Stomach smooth muscle (tissue), 2 donors: ENCODE measurements at regions not wholly inside any gene's neighbourhood (a gene's known extent, or its start where the extent isn't known, plus 50 kb on each side); places are given as distances from the start of the nearest gene placed in this dataset.
"Not testable (repeated sequence)": the region's sequence is repeated elsewhere in the genome, so short reads cannot be mapped to it uniquely, and the experiment has no call there.

Experiments
- H3K27ac ChIP-seq: one replicate; pipeline ENCODE4 v1.7.0; 2013; ENCODE audit warnings: mild to moderate bottlenecking, low read length, inconsistent platforms
- H3K27me3 ChIP-seq, 2 donors: one replicate each; pipeline ENCODE4 v1.7.0; 2013; ENCODE audit warnings: low read length in 2 of 2; ENCODE audit not compliant: insufficient read depth in 2 of 2, control insufficient read depth in 1 of 2
- H3K36me3 ChIP-seq, 2 donors: one replicate each; pipeline ENCODE4 v1.7.0; 2013; ENCODE audit warnings: low read length in 2 of 2; ENCODE audit not compliant: control insufficient read depth in 2 of 2, insufficient read depth in 2 of 2
- H3K4me1 ChIP-seq: one replicate; pipeline ENCODE4 v1.7.0; 2013; ENCODE audit warnings: low read length; ENCODE audit not compliant: control insufficient read depth, insufficient read depth
- H3K4me3 ChIP-seq, 2 donors: one replicate each; pipeline ENCODE4 v1.7.0; 2013; ENCODE audit warnings: low read length in 2 of 2
- H3K9ac ChIP-seq, 2 donors: one replicate each; pipeline ENCODE4 v1.7.0; 2013; ENCODE audit warnings: low read length in 2 of 2, mild to moderate bottlenecking in 1 of 2
- H3K9me3 ChIP-seq, 2 donors: one replicate each; pipeline ENCODE4 v1.7.0; 2013; ENCODE audit warnings: low read length in 2 of 2; ENCODE audit not compliant: control insufficient read depth in 2 of 2
- donor health status: healthy.
- donor health status: Pancreatic carcinoma.

- H3K4me3 ChIP-seq, H3K27me3 ChIP-seq, H3K4me1 ChIP-seq, H3K9ac ChIP-seq, H3K36me3 ChIP-seq, H3K9me3 ChIP-seq, H3K27ac ChIP-seq: not testable (repeated sequence)
These were observed 258.7 kb upstream of the NOTCH2NLA start for GRCh38 chr1:146487555-146487954.

GRCh38 chr1:146487155-146487554 is 258.3 kb upstream of the NOTCH2NLA start:
- H3K4me1 ChIP-seq, H3K27ac ChIP-seq, H3K9me3 ChIP-seq, H3K27me3 ChIP-seq, H3K36me3 ChIP-seq: not testable (repeated sequence)
- peak overlapping the region in 1 of 2 donors; percentile 45 for H3K9ac ChIP-seq
- peak overlapping the region in 1 of 2 donors; percentile 35 for H3K4me3 ChIP-seq

- Histone ChIP-seq H3K9ac (peak overlapping the region; percentile 69 to 71), H3K4me3 (peak overlapping the region; percentile 50 to 69), H3K27ac (peak overlapping the region; percentile 58)
- H3K4me1 ChIP-seq, H3K27me3 ChIP-seq, H3K36me3 ChIP-seq, H3K9me3 ChIP-seq: not testable (repeated sequence)
These were observed 257.6 kb upstream of the NOTCH2NLA start for GRCh38 chr1:146486300-146487014.

- not testable (repeated sequence) for H3K4me3 ChIP-seq, H3K9ac ChIP-seq, H3K4me1 ChIP-seq, H3K9me3 ChIP-seq, H3K36me3 ChIP-seq, H3K27me3 ChIP-seq, H3K27ac ChIP-seq
These were observed 255.4 kb upstream of the NOTCH2NLA start for GRCh38 chr1:146484195-146484594.

- not testable (repeated sequence) for H3K4me3 ChIP-seq, H3K4me1 ChIP-seq, H3K27me3 ChIP-seq, H3K27ac ChIP-seq, H3K9me3 ChIP-seq, H3K9ac ChIP-seq, H3K36me3 ChIP-seq
These were observed 250.4 kb upstream of the NOTCH2NLA start for GRCh38 chr1:146479188-146479587.

- H3K9me3 ChIP-seq, H3K36me3 ChIP-seq, H3K4me1 ChIP-seq, H3K27me3 ChIP-seq, H3K9ac ChIP-seq, H3K27ac ChIP-seq, H3K4me3 ChIP-seq: not testable (repeated sequence)
These were observed 249.4 kb upstream of the NOTCH2NLA start for GRCh38 chr1:146478125-146478720.

GRCh38 chr1:146475086-146475485 is 246.3 kb upstream of the NOTCH2NLA start:
- not testable (repeated sequence) for H3K9me3 ChIP-seq, H3K27me3 ChIP-seq, H3K27ac ChIP-seq, H3K9ac ChIP-seq, H3K36me3 ChIP-seq, H3K4me1 ChIP-seq, H3K4me3 ChIP-seq

- H3K27ac ChIP-seq, H3K9ac ChIP-seq: not testable (repeated sequence)
These were observed 245.4 kb upstream of the NOTCH2NLA start for GRCh38 chr1:146474216-146474615.

GRCh38 chr1:146472192-146472861 is 243.5 kb upstream of the NOTCH2NLA start:
- H3K27me3 ChIP-seq, H3K27ac ChIP-seq, H3K9me3 ChIP-seq, H3K9ac ChIP-seq, H3K4me1 ChIP-seq, H3K36me3 ChIP-seq: not testable (repeated sequence)
- H3K4me3 ChIP-seq: peak overlapping the region; percentile 36 to 66

More at GRCh38 chr1:146474216-146474615, 245.4 kb upstream of the NOTCH2NLA start:
- H3K36me3 ChIP-seq, H3K9me3 ChIP-seq, H3K4me1 ChIP-seq, H3K4me3 ChIP-seq, H3K27me3 ChIP-seq: not testable (repeated sequence)

GRCh38 chr1:146459939-146460338 is 231.1 kb upstream of the NOTCH2NLA start:
- not testable (repeated sequence) for H3K4me3 ChIP-seq, H3K9me3 ChIP-seq, H3K4me1 ChIP-seq, H3K9ac ChIP-seq, H3K27me3 ChIP-seq, H3K27ac ChIP-seq, H3K36me3 ChIP-seq

GRCh38 chr1:146459308-146459707 is 230.5 kb upstream of the NOTCH2NLA start:
- not testable (repeated sequence) for H3K4me3 ChIP-seq, H3K36me3 ChIP-seq, H3K9me3 ChIP-seq, H3K27me3 ChIP-seq, H3K4me1 ChIP-seq, H3K27ac ChIP-seq, H3K9ac ChIP-seq
